ENCODE measurements at regions not wholly inside any gene's neighbourhood (a gene's known extent, or its start where the extent isn't known, plus 50 kb on each side); places are given as distances from the start of the nearest gene placed in this dataset.

DNA sequence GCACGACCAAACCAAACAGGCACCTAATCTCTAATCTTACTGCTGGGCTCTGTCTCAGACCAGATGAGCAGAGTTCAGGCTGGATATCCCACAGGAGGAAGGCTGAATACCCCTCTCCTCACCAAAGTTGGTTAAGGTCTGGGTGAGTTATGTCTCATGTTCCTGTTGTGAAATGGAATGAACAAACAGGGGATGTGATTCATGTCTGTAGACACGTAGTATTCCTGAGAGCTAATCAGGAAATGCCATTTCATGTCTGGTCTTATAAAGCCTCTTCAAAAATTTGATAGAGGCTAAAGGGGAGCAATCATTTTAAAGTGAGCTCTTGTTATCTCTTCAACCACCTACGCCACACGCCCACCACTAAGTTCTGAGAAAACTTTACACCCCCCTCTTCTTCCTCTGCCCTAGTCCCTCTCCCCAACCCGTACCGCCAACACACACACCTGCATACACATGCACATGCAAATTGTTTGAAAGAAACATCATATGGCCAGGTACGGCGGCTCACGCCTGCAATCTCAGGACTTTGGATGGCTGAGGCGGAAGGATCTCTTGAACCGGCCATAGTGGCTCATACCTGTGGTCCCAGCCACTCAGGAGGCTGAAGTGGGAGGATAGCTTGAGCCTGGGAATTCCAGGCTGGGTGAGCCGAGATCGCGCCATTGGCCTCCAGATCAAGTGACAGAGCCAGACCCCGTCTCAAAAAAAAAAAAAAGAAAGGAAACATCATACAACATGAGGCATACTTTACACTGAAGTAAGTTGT, 69.8 kb upstream of the RAI14 start:
- H3K4me1 Mint-ChIP-seq, result peaks cover 13% of the 10 kb centered on the region
- H3K79me2 ChIP-seq (replicated peaks; ENCODE audit: insufficient read depth), result no peaks in the 10 kb centered on the region
- no peaks in the 10 kb centered on the region for H3K9me3 Mint-ChIP-seq
- no peak overlapping the region for H3K27ac ChIP-seq (ENCODE audit: low read depth)
- TF ChIP-seq ZNF462 (CRISPR knock-in tag; IDR thresholded peaks at IDR 0.05) (no peak), ETS1 (IDR thresholded peaks at IDR 0.05) (no peak), EZH2phosphoT487 (IDR thresholded peaks at IDR 0.05; ENCODE audit: unreplicated experiment) (no peak), CTCF (conservative IDR thresholded peaks at IDR 0.05; ENCODE audit: low read depth in 2 of 2) (no peak), NANOG (IDR thresholded peaks at IDR 0.05; ENCODE audit: borderline replicate concordance) (no peak), POLR2AphosphoS5 (IDR thresholded peaks at IDR 0.05; ENCODE audit: low read depth) (no peak)
- H3K27me3 Mint-ChIP-seq (ENCODE audit: insufficient read depth, low read depth, poor library complexity), result peaks cover 6% of the 10 kb centered on the region
- no peaks in the 10 kb centered on the region for H3F3A ChIP-seq (replicated peaks; ENCODE audit: low read depth)
- H3K36me3 ChIP-seq (ENCODE audit: insufficient read depth), result no peaks in the 10 kb centered on the region
- no peaks in the 10 kb centered on the region for H4K20me1 ChIP-seq (replicated peaks; ENCODE audit: insufficient read depth)
- ATAC-seq, result no peak
- DNase-seq (ENCODE audit: low spot score), result no peak
- H3K36me3 Mint-ChIP-seq (ENCODE audit: low read depth), result no peaks in the 10 kb centered on the region
- peaks cover 12% of the 10 kb centered on the region; the same call in 1 of the 2 replicates for H3K4me1 ChIP-seq (ENCODE audit: insufficient read depth)
- no peak overlapping the region for H3K4me3 ChIP-seq
- H3K27me3 ChIP-seq (ENCODE audit: insufficient read depth), result no peaks in the 10 kb centered on the region
- H2AFZ ChIP-seq, result peak overlapping the region; percentile 59
- no peak overlapping the region for H3K4me2 ChIP-seq
- no peak overlapping the region for H3K4me3 Mint-ChIP-seq
- peaks cover 13% of the 10 kb centered on the region; the same call in 1 of the 2 replicates for H3K9me2 ChIP-seq (ENCODE audit: insufficient read depth)
- no peak overlapping the region for H3K27ac Mint-ChIP-seq

Data from GM23338 (cell line).